ENCODE measurements at regions not wholly inside any gene's neighbourhood (a gene's known extent, or its start where the extent isn't known, plus 50 kb on each side); places are given as distances from the start of the nearest gene placed in this dataset.

DNA sequence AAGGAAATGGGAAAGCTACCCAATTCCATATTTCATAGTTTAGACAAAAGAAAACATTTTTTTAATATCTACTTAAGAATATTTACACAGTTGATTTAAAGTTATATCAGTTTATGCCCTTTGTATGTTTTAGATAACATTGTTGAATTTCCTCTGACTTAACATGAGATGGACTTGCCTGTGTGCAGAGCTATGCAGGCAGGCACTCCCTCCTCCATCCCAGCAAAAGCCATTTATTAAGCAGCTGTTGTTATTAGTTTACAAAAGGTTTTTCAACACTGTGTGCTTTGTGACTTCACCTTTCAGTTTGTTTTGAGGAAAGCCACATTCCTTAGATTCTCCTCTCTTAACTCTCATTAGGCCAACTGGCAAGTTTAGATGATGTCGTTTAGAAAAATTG, 337.5 kb upstream of the PDE3A start:
- Histone ChIP-seq H3K9me3 (ENCODE audit: control insufficient read depth in 4 of 4, low read length in 3 of 4) (no peaks in the 10 kb centered on the region), H3K27me3 (ENCODE audit: control insufficient read depth in 4 of 4, insufficient read depth in 4 of 4, low read length in 3 of 4) (no peaks in the 10 kb centered on the region), H3K9ac (ENCODE audit: low read depth in 1 of 2, low read length in 2 of 2) (no peak overlapping the region), H3K4me3 (ENCODE audit: low read depth in 1 of 3, low read length in 3 of 3) (no peak overlapping the region), H3K36me3 (ENCODE audit: control insufficient read depth in 4 of 4, insufficient read depth in 3 of 4, low read depth in 1 of 4, low read length in 3 of 4) (no peaks in the 10 kb centered on the region), H3K27ac (ENCODE audit: low read depth in 1 of 2, low read length in 2 of 2) (no peak overlapping the region), H3K4me1 (ENCODE audit: control insufficient read depth in 4 of 4, insufficient read depth in 4 of 4, low read length in 3 of 4) (no peaks in the 10 kb centered on the region)
- no peak for DNase-seq (ENCODE audit: low spot score)
- 61% methylated on average over 1 of the region's 1 CpG for WGBS
- TF ChIP-seq EGR1 (IDR thresholded peaks at IDR 0.05; ENCODE audit: low read depth in 2 of 2) (no peak), RAD21 (IDR thresholded peaks at IDR 0.05) (no peak), SP1 (IDR thresholded peaks at IDR 0.05) (no peak), NR2F2 (IDR thresholded peaks at IDR 0.05) (no peak), GABPA (IDR thresholded peaks at IDR 0.05 in 1 of 2, conservative IDR thresholded peaks at IDR 0.05 in 1 of 2) (no peak), RXRA (IDR thresholded peaks at IDR 0.05) (no peak), FOXA1 (IDR thresholded peaks at IDR 0.05) (no peak), YY1 (IDR thresholded peaks at IDR 0.05) (no peak), HNF4G (IDR thresholded peaks at IDR 0.05) (no peak), JUND (IDR thresholded peaks at IDR 0.05) (no peak), TAF1 (conservative IDR thresholded peaks at IDR 0.05) (no peak), FOXA2 (IDR thresholded peaks at IDR 0.05) (no peak), HNF4A (conservative IDR thresholded peaks at IDR 0.05) (no peak)
- TF ChIP-seq, protein P1, sequence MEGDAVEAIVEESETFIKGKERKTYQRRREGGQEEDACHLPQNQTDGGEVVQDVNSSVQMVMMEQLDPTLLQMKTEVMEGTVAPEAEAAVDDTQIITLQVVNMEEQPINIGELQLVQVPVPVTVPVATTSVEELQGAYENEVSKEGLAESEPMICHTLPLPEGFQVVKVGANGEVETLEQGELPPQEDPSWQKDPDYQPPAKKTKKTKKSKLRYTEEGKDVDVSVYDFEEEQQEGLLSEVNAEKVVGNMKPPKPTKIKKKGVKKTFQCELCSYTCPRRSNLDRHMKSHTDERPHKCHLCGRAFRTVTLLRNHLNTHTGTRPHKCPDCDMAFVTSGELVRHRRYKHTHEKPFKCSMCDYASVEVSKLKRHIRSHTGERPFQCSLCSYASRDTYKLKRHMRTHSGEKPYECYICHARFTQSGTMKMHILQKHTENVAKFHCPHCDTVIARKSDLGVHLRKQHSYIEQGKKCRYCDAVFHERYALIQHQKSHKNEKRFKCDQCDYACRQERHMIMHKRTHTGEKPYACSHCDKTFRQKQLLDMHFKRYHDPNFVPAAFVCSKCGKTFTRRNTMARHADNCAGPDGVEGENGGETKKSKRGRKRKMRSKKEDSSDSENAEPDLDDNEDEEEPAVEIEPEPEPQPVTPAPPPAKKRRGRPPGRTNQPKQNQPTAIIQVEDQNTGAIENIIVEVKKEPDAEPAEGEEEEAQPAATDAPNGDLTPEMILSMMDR (IDR thresholded peaks at IDR 0.05; ENCODE audit: low read depth, low read length, missing input control), result no peak
- TF ChIP-seq, protein P2, sequence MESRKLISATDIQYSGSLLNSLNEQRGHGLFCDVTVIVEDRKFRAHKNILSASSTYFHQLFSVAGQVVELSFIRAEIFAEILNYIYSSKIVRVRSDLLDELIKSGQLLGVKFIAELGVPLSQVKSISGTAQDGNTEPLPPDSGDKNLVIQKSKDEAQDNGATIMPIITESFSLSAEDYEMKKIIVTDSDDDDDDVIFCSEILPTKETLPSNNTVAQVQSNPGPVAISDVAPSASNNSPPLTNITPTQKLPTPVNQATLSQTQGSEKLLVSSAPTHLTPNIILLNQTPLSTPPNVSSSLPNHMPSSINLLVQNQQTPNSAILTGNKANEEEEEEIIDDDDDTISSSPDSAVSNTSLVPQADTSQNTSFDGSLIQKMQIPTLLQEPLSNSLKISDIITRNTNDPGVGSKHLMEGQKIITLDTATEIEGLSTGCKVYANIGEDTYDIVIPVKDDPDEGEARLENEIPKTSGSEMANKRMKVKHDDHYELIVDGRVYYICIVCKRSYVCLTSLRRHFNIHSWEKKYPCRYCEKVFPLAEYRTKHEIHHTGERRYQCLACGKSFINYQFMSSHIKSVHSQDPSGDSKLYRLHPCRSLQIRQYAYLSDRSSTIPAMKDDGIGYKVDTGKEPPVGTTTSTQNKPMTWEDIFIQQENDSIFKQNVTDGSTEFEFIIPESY (IDR thresholded peaks at IDR 0.05), result no peak
- TF ChIP-seq, protein P3, sequence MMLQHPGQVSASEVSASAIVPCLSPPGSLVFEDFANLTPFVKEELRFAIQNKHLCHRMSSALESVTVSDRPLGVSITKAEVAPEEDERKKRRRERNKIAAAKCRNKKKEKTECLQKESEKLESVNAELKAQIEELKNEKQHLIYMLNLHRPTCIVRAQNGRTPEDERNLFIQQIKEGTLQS (IDR thresholded peaks at IDR 0.05), result no peak
- TF ChIP-seq, protein P4, sequence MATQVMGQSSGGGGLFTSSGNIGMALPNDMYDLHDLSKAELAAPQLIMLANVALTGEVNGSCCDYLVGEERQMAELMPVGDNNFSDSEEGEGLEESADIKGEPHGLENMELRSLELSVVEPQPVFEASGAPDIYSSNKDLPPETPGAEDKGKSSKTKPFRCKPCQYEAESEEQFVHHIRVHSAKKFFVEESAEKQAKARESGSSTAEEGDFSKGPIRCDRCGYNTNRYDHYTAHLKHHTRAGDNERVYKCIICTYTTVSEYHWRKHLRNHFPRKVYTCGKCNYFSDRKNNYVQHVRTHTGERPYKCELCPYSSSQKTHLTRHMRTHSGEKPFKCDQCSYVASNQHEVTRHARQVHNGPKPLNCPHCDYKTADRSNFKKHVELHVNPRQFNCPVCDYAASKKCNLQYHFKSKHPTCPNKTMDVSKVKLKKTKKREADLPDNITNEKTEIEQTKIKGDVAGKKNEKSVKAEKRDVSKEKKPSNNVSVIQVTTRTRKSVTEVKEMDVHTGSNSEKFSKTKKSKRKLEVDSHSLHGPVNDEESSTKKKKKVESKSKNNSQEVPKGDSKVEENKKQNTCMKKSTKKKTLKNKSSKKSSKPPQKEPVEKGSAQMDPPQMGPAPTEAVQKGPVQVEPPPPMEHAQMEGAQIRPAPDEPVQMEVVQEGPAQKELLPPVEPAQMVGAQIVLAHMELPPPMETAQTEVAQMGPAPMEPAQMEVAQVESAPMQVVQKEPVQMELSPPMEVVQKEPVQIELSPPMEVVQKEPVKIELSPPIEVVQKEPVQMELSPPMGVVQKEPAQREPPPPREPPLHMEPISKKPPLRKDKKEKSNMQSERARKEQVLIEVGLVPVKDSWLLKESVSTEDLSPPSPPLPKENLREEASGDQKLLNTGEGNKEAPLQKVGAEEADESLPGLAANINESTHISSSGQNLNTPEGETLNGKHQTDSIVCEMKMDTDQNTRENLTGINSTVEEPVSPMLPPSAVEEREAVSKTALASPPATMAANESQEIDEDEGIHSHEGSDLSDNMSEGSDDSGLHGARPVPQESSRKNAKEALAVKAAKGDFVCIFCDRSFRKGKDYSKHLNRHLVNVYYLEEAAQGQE (IDR thresholded peaks at IDR 0.05), result no peak
- TF ChIP-seq, protein P5, sequence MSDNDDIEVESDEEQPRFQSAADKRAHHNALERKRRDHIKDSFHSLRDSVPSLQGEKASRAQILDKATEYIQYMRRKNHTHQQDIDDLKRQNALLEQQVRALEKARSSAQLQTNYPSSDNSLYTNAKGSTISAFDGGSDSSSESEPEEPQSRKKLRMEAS (IDR thresholded peaks at IDR 0.05), result no peak
